ENCODE measurements at regions not wholly inside any gene's neighbourhood (a gene's known extent, or its start where the extent isn't known, plus 50 kb on each side); places are given as distances from the start of the nearest gene placed in this dataset.

DNA sequence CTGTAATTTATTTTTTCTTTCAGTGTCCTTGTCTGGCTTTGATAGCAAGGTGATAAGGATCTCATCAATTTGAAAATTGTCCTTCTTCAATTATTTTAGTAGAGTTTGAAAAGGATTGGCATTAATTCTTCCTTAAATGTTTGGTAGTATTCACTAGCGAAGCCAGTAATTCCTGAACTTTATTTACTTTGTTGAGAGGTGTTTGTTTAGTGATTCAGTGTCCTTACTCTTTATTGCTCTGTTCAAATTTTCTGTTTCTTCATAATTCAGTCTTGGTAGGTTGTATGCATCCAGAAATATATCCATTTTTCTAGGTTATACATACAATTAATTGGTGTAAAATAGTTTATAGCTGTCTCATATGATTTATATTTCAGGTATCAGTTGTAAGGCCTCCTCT lies 676.7 kb upstream of the POU3F3 start:
- TF ChIP-seq FOXA1 (IDR thresholded peaks at IDR 0.05), result no peak
- TF ChIP-seq, protein P1, sequence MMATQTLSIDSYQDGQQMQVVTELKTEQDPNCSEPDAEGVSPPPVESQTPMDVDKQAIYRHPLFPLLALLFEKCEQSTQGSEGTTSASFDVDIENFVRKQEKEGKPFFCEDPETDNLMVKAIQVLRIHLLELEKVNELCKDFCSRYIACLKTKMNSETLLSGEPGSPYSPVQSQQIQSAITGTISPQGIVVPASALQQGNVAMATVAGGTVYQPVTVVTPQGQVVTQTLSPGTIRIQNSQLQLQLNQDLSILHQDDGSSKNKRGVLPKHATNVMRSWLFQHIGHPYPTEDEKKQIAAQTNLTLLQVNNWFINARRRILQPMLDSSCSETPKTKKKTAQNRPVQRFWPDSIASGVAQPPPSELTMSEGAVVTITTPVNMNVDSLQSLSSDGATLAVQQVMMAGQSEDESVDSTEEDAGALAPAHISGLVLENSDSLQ (IDR thresholded peaks at IDR 0.05), result no peak
- no peak for TF ChIP-seq HDGF (IDR thresholded peaks at IDR 0.05; ENCODE audit: borderline replicate concordance)
- no peak for TF ChIP-seq TARDBP (IDR thresholded peaks at IDR 0.05)
- no peak for TF ChIP-seq ZNF384 (IDR thresholded peaks at IDR 0.05)
- no peak for TF ChIP-seq NFRKB (IDR thresholded peaks at IDR 0.05)
- no peak for TF ChIP-seq FOXM1 (IDR thresholded peaks at IDR 0.05; ENCODE audit: borderline replicate concordance)
- TF ChIP-seq SP1 (IDR thresholded peaks at IDR 0.05), result no peak
- TF ChIP-seq L3MBTL2 (conservative IDR thresholded peaks at IDR 0.05), result no peak
- no peak for TF ChIP-seq ARNT (IDR thresholded peaks at IDR 0.05)
- no peak for TF ChIP-seq CTBP1 (IDR thresholded peaks at IDR 0.05; ENCODE audit: borderline replicate concordance)
- POLR2A ChIA-PET, result no interaction called here
- CTCF ChIA-PET, result no interaction called here
- DNase-seq (ENCODE audit: extremely low spot score), result no peak

DNA sequence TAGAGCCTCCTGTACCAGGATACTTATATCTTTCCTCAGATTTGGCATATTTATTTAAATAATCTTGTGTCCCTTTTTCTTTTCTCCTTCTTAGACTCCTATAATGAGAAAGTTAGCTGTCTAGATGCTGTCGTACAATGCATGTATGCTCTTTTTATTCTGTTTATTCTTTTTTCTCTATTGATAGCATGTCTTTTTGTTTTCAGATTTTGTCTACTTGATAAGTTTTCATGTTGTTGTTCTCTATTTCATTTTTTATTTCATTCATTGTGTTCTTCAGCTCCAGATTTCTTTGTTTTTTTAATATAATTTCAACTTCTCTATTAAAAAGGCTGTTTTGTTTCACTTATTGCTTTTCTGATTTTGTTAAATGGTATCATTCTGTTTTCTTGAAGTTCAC lies 674.3 kb upstream of the POU3F3 start:
- ChIA-PET CTCF (no interaction called here), POLR2A (no interaction called here)

DNA sequence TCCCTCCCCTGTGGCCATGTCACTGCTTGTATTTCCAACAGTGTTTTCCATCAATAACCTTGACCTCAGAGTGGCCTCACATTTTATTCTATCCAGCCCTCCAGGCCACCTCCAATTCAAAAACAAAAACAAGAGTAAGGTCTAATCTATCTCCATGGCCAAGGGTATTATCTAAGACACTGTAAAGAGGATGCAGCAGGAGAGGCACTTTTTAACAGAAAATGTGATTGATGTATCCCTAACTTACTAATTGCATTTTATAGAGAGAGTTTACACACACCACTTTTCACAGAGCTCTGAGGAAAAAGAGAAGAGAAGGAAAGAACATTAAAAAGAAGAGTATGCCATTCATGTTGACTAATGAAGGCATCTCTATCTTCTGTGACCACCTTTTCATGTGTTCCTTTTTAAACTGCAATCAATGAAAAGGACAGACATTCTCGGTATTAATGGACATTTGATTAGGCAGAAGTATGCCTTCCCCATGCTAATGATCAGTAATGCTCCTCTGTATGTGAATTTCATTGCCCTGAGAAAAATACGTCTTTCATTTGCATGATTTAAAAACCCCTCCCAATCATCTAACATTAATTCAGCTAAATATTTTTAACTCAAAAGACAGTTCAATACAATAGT lies 653.3 kb upstream of the POU3F3 start:
- DNase-seq (ENCODE audit: extremely low spot score), result no peak
- TF ChIP-seq BHLHE40 (IDR thresholded peaks at IDR 0.05; ENCODE audit: borderline replicate concordance) (no peak), ZNF384 (IDR thresholded peaks at IDR 0.05) (no peak), CTBP1 (IDR thresholded peaks at IDR 0.05; ENCODE audit: borderline replicate concordance) (no peak), HDGF (IDR thresholded peaks at IDR 0.05; ENCODE audit: borderline replicate concordance) (no peak), FOXA1 (IDR thresholded peaks at IDR 0.05) (no peak), TARDBP (IDR thresholded peaks at IDR 0.05) (no peak), FOXK2 (IDR thresholded peaks at IDR 0.05) (no peak), NFRKB (IDR thresholded peaks at IDR 0.05) (no peak)
- POLR2A ChIA-PET, result no interaction called here
- CTCF ChIA-PET, result interaction anchor here (0.5 to 0.6 kb wide), 2 partner anchors 19 to 84 kb away, joined by 3 to 4 read pairs; no protein-coding TSS in a partner anchor

More for the DNA sequence above, 674.3 kb upstream of the POU3F3 start:
- DNase-seq (ENCODE audit: extremely low spot score), result no peak
- TF ChIP-seq ARNT (IDR thresholded peaks at IDR 0.05) (no peak), SUZ12 (IDR thresholded peaks at IDR 0.05) (no peak), ELF4 (IDR thresholded peaks at IDR 0.05) (no peak), ZNF384 (IDR thresholded peaks at IDR 0.05) (no peak), SP1 (IDR thresholded peaks at IDR 0.05) (no peak), LEF1 (IDR thresholded peaks at IDR 0.05; ENCODE audit: borderline replicate concordance) (no peak), CTBP1 (IDR thresholded peaks at IDR 0.05; ENCODE audit: borderline replicate concordance) (no peak), BHLHE40 (IDR thresholded peaks at IDR 0.05; ENCODE audit: borderline replicate concordance) (no peak), FOXA1 (IDR thresholded peaks at IDR 0.05) (no peak), TARDBP (IDR thresholded peaks at IDR 0.05) (no peak)

DNA sequence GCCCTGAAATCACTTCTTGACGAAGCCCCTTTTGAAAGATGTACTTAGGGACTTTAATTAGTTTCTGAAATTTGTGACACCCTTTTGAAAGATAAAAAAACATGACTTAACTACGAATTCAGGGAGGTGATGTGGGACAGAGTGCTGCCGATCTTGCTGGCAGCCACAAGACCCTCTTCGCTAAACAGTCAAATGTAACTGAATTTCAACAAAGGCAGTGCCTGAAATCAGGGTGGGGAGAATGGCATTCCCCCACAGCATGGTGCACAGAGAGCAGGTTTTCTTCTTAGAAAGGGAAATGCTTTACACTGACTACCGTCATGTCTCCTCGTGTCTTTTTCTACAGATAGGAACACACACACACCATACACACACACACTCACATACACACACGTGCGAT lies 640.2 kb upstream of the POU3F3 start:
- no peak for TF ChIP-seq LEF1 (IDR thresholded peaks at IDR 0.05; ENCODE audit: borderline replicate concordance)
- no peak for TF ChIP-seq ARNT (IDR thresholded peaks at IDR 0.05)
- no peak for TF ChIP-seq ZNF384 (IDR thresholded peaks at IDR 0.05)
- TF ChIP-seq FOXM1 (IDR thresholded peaks at IDR 0.05; ENCODE audit: borderline replicate concordance), result no peak
- no peak for TF ChIP-seq ELF4 (IDR thresholded peaks at IDR 0.05)
- TF ChIP-seq, protein P1 (IDR thresholded peaks at IDR 0.05), result no peak
- no peak for TF ChIP-seq NFRKB (IDR thresholded peaks at IDR 0.05)
- TF ChIP-seq L3MBTL2 (conservative IDR thresholded peaks at IDR 0.05), result no peak
- POLR2A ChIA-PET, result no interaction called here
- CTCF ChIA-PET, result no interaction called here
- no peak for DNase-seq (ENCODE audit: extremely low spot score)

DNA sequence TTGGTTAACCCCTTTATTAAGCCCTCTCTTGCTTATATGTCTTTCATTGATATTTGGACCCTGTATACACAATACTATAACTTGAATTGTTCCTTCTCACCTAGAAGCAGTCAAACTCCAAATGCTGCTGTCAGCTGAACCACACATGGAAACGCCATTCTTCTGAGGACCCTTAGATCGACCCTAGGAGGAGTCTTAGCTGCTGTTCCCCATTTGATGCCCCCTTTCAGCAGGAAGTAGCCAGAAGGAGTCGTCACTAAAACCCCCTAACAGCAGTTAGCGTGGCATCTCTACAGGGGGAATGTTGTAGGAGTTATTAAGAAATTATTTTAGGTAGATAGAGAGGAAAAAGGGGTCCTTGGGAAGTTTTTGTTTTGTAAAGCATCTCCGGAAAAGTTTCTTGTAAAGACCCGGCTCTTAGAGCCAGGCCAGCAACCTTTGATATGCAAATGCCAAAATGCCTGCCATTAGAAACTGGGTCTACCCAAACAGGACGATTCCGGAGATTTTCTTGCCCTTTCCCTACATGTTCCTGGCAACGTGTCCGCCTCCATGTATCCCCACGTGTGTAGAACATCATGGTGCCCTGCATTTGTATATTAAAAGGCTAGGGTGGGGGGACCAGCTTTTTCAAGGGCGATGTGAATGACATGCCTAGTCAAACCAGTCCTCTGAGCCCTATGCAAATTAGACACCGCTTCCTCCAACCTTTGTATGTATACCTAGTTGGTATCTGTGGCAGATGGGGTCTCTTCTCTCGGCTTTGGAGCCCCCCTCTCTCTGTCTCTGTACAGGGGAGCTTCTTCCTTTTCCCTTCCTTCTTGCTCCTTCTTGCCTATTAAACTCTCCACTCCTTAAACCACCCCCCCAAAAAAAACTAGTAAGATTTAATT lies 638.4 kb upstream of the POU3F3 start:
- CTCF ChIA-PET, result no interaction called here
- POLR2A ChIA-PET, result no interaction called here
- TF ChIP-seq HDGF (IDR thresholded peaks at IDR 0.05; ENCODE audit: borderline replicate concordance) (no peak), FOXA1 (IDR thresholded peaks at IDR 0.05) (no peak), LEF1 (IDR thresholded peaks at IDR 0.05; ENCODE audit: borderline replicate concordance) (no peak), ELF4 (IDR thresholded peaks at IDR 0.05) (no peak), L3MBTL2 (conservative IDR thresholded peaks at IDR 0.05) (no peak)
- TF ChIP-seq, protein P1 (IDR thresholded peaks at IDR 0.05), result no peak
- no peak for DNase-seq (ENCODE audit: extremely low spot score)

DNA sequence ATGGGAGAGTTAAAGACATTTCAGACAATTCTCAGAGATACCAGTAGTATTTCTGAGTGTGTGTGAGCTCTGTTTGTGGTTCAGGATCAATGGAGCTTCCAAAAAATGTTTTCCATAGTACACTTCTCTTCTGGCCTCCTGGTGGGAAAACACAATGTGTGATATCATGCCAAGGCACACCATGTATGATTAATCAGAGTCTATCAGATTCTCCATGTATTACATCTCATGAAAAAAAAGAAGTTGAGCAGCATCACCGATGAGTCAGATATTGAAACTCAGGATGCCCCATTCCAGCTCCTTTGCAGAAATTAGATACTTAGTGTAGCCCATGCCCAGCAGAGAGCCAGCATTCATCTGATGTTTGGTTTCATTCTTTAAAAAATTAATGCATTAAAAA lies 620.3 kb upstream of the POU3F3 start:
- DNase-seq (ENCODE audit: extremely low spot score), result no peak
- CTCF ChIA-PET, result no interaction called here
- TF ChIP-seq L3MBTL2 (conservative IDR thresholded peaks at IDR 0.05), result no peak
- TF ChIP-seq ARNT (IDR thresholded peaks at IDR 0.05), result no peak
- TF ChIP-seq FOXK2 (IDR thresholded peaks at IDR 0.05), result no peak
- TF ChIP-seq FOXM1 (IDR thresholded peaks at IDR 0.05; ENCODE audit: borderline replicate concordance), result no peak
- TF ChIP-seq ZNF384 (IDR thresholded peaks at IDR 0.05), result no peak
- no peak for TF ChIP-seq SP1 (IDR thresholded peaks at IDR 0.05)
- TF ChIP-seq, protein P1 (IDR thresholded peaks at IDR 0.05), result no peak
- no peak for TF ChIP-seq SUZ12 (IDR thresholded peaks at IDR 0.05)
- TF ChIP-seq LEF1 (IDR thresholded peaks at IDR 0.05; ENCODE audit: borderline replicate concordance), result no peak
- POLR2A ChIA-PET, result no interaction called here
